GM12872 (cell line): ENCODE measurements at regions not wholly inside any gene's neighbourhood (a gene's known extent, or its start where the extent isn't known, plus 50 kb on each side); places are given as distances from the start of the nearest gene placed in this dataset.

ENCODE experiments used
- CTCF ChIP-seq: IDR thresholded peaks from 3 replicates; pipeline ENCODE4 v1.5.1; 2011; ENCODE audit warnings: low read depth, mild to moderate bottlenecking, low read length, moderate library complexity; ENCODE audit not compliant: insufficient read depth

DNA sequence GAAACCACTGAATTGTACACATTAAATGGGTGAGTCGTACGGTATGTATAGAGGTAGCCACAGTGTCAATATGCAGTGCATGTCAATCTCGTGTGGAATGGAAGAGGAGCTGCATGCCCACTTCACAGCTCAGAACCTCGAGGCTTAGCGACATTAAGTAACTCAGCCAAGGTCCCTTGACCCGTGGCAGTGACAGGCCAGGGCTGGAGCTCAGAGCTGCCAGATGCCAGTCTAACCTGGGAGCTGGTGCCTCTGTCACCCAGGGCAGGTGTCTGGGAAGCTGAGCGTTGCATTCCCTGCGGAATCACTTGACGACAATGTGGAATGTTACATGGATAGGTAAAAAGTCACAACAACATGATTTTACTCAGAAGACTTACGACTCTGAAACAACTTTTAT lies 298.1 kb downstream of the FOXL1 start:
- no peak for TF ChIP-seq CTCF

DNA sequence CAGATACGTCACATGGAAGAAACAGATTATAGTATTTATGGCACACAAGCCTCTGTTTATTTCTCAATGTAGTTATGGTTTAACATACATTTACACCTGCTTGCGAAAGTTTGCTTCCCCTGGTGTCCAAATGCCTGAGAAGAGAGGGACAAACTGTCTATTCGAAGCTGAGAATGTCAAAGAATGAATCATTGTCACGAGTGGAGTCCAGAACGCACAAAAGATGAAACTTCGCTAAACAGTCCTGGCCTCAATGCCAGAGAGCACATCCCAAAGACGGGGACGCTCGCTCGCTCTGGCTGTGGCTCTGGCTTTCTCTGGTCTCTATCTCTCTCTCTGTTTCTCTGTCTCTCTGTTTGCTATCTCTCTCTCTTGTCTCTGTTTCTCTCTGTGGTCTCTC lies 298.8 kb downstream of the FOXL1 start:
- no peak for TF ChIP-seq CTCF

DNA sequence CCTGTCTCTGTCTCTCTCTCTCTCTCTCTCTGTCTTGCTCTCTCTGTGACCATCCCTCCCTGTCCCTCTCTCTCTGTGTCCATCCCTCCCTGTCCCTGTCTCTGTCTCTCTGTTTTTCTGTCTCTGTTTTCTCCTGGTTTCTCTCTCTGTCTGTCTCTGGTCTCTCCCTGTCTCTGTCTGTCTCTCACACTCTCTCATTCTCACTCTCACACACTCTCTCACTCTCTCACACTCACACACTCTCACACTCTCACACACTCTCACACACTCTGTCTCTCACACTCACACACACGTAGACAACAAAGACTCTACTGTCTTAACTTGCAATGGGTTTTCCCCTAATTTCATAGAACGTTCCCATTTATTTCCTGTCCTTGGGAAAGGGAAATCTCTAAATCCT lies 299.5 kb downstream of the FOXL1 start:
- no peak for TF ChIP-seq CTCF

DNA sequence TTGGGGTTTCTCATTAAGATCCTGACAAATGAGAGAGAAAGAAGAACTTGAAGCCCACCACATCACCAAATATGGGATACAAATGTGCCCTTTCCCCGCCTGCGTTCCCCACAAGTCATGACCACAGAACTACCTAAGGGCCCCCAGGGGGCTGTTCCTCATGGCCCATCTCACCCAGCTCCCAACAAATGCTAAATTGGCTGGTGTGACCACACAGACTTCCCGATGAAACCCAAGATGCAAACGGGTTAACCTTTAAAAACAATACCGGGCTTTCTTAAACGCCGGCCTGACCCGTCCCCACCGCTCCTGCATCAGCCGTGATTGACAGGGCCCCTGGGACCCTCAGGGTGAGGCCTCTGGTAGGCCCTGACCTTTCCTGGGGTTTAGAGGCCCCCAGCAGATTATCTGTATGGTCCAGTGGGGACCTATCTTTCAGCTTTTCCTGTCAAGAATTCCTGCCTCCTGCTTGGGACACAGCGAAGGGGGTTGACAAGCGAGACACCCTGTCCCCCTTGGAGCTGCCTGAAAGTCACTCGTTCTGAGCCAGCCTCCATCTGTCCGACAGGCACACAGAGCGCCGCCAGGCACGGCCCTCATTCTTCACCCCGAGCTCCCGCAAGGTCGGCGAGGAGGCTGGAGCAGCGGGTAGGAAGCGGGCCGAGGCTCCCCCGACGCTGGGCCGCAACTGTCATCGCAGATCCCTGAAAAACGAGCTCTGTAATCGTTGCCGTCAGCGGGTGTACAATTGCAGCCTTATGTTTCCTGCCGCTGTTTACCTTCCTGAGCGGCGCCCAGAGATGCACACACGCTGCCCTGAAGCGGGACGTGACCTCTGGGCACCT lies 300.1 kb downstream of the FOXL1 start:
- no peak for TF ChIP-seq CTCF

GRCh38 chr16:86879268-86879667 lies 300.9 kb downstream of the FOXL1 start:
- TF ChIP-seq CTCF, result no peak

DNA sequence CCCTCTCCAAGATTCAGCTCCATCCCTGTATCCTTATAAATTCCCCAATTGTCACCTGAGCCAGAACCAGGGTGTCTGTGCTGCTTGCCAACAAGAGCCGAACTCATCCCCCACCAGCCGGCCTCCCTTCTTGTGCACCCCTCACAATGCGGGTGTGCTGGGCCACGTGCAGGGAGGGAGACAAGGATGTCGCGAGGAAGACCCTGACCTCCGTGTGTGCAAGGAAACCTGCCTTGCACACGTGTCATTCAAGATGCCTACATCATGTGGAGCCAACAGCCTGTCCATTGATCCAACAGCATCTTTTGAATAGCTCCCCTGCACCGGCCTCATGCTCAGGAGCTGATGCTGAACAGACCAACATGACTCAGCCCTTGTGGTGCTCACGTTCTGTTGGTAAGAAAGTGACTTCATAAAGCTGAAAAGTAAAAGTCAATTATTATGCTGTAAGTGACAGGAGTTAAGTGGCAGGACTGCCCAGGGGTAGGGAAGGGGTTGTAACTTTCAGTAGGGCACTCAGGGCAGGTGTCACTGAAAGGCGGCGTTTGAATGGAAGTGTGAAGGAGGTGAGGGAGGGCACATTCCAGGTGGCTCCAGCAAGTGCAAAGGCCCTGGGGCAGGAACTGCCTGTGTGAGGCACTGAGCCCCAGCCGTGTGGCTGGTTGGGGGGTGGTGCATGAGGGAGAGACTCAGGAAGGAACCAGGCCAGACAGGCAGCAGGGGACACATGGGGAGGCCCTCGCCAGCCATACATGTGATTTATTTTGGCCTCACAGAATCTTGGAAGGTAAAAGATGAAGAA lies 302.2 kb downstream of the FOXL1 start:
- no peak for TF ChIP-seq CTCF

DNA sequence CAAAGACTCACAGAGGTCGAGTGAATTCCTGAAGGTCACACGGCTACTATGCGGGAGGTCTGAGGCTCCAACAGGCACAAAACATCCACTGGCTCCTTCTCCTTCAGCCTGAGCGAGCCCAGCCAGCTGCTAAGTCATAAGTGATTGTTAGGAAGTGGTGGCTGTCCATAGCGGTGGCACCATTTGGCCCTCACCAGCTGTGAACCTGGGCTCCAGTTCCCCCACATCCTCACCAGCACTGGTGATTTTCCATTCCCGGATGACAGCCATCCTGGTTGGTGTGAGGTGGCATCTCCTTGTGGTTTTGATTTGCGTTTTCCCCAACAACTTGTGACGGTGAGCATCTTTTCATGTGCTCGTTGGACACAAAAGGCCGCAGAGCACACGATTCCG lies 302.8 kb downstream of the FOXL1 start:
- TF ChIP-seq CTCF, result no peak
